Lung (tissue), 11 donors: ENCODE measurements at regions not wholly inside any gene's neighbourhood (a gene's known extent, or its start where the extent isn't known, plus 50 kb on each side); places are given as distances from the start of the nearest gene placed in this dataset.

ENCODE experiments used
- ATAC-seq: fragments of 200-7000 bp; cut with Tn5 transposase; one replicate; pipeline ENCODE4 v1.9.1; 2020; ENCODE audit warnings: moderate number of reproducible peaks; ENCODE audit not compliant: insufficient read depth, low FRiP score
- DNase-seq, 3 donors: peaks; one replicate each; pipeline ENCODE4 v3.0.0-alpha.2; 2013 to 2017
- H3K27ac ChIP-seq, 2 donors: one replicate each; pipeline ENCODE4 v1.5.1; 2013; ENCODE audit warnings: mild to moderate bottlenecking in 2 of 2, moderate library complexity in 2 of 2, control low read depth in 1 of 2, inconsistent platforms in 1 of 2, low read depth in 1 of 2, low read length in 1 of 2
- H3K27me3 ChIP-seq, 3 donors: one replicate each; pipeline ENCODE4 v1.5.1; 2013; ENCODE audit warnings: low read length in 2 of 3; ENCODE audit not compliant: control insufficient read depth in 3 of 3, insufficient read depth in 3 of 3
- H3K36me3 ChIP-seq, 4 donors: one replicate each; pipeline ENCODE4 v1.5.1; 2013; ENCODE audit warnings: low read length in 4 of 4, mild to moderate bottlenecking in 1 of 4, moderate library complexity in 1 of 4; ENCODE audit not compliant: control insufficient read depth in 4 of 4, insufficient read depth in 4 of 4
- H3K4me1 ChIP-seq, 5 donors: one replicate each; pipeline ENCODE4 v1.5.1; 2013; ENCODE audit warnings: low read length in 5 of 5, mild to moderate bottlenecking in 2 of 5, moderate library complexity in 1 of 5; ENCODE audit not compliant: control insufficient read depth in 5 of 5, insufficient read depth in 5 of 5
- H3K4me3 ChIP-seq: one replicate; pipeline ENCODE4 v1.5.1; 2013; ENCODE audit warnings: mild to moderate bottlenecking, control low read depth, moderate library complexity
- H3K9ac ChIP-seq, 2 donors: one replicate each; pipeline ENCODE4 v1.5.1; 2013; ENCODE audit warnings: low read length in 2 of 2, control low read depth in 1 of 2; ENCODE audit not compliant: insufficient read depth in 1 of 2
- H3K9me3 ChIP-seq, 4 donors: one replicate each; pipeline ENCODE4 v1.5.1; 2013; ENCODE audit warnings: low read length in 3 of 4, mild to moderate bottlenecking in 1 of 4, moderate library complexity in 1 of 4; ENCODE audit not compliant: control insufficient read depth in 4 of 4, insufficient read depth in 3 of 4
- WGBS, 2 donors: extraction: QIAGEN DNeasy Blood & Tissue Kit; methylation state at CpG; one replicate each; pipeline ENCODE4 v1.1.7; 2013; 5-methylcytosine and 5-hydroxymethylcytosine counted together
- TF ChIP-seq, protein P1 (sequence below): IDR thresholded peaks from 2 replicates; pipeline ENCODE4 v1.5.1; 2012; ENCODE audit warnings: mild to moderate bottlenecking; ENCODE audit errors: control extremely low read depth, extremely low read depth
- donor health status: control.
- donor health status: control.
- donor health status: Bipolar disorder and iron deficiency.
- donor health status: healthy.
- donor health status: DM: yes; HTN: yes; CAD: no.

DNA sequence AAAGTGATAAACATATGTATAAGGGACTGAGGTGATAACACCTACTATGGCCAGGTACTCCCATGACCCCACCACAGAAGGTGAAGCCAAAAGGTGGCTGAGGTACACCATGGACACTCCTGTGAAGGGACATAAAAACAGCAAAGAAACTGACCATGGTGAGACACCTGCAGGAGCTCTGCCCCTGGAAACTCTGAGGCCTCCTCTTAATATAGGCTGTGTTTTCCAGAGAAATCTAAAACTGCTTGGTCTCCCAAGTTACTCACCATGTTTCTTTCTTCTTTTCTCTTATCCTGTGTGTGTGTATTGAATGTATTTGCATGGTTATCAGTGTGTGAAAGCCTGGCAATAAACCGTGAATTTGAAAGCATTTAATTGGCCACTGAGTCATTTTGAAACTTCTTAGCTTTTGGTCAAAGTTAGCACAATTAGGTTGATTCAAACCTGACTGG lies 739.3 kb upstream of the GCFC2 start:
- Histone ChIP-seq H3K4me1 (no peaks in the 10 kb centered on the region), H3K9me3 (peaks cover 0 to 2% (median 0%) of the 10 kb centered on the region in 4 donors), H3K9ac (no peak overlapping the region), H3K4me3 (no peak overlapping the region), H3K27me3 (no peaks in the 10 kb centered on the region), H3K36me3 (no peaks in the 10 kb centered on the region), H3K27ac (no peak overlapping the region)
- ATAC-seq (no peak), DNase-seq (no peak)
- WGBS, 2 donors: 66 to 67% methylated on average over 1 of the region's 1 CpG
- TF ChIP-seq, protein P1, sequence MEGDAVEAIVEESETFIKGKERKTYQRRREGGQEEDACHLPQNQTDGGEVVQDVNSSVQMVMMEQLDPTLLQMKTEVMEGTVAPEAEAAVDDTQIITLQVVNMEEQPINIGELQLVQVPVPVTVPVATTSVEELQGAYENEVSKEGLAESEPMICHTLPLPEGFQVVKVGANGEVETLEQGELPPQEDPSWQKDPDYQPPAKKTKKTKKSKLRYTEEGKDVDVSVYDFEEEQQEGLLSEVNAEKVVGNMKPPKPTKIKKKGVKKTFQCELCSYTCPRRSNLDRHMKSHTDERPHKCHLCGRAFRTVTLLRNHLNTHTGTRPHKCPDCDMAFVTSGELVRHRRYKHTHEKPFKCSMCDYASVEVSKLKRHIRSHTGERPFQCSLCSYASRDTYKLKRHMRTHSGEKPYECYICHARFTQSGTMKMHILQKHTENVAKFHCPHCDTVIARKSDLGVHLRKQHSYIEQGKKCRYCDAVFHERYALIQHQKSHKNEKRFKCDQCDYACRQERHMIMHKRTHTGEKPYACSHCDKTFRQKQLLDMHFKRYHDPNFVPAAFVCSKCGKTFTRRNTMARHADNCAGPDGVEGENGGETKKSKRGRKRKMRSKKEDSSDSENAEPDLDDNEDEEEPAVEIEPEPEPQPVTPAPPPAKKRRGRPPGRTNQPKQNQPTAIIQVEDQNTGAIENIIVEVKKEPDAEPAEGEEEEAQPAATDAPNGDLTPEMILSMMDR: no peak

DNA sequence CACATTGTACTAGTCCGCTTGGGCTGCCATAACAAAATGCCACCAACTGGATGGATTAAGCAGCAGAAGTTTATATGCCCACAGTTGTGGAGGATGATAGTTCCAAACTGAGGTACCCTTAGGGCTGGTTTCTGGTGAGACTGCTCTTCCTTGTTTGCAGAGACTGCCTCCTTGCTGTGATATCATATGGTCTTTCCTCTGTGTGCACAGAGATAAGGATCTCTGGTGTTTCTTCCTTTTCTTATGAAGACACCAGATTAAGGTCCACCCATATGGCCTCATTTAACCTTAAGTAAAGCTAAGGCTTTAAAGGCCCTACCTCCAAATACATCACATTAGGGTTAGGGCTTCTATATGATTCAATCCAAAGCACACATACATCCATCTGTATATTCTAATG lies 738.2 kb upstream of the GCFC2 start:
- no peak for DNase-seq
- no peaks in the 10 kb centered on the region for H3K27me3 ChIP-seq
- ATAC-seq: no peak
- no peak overlapping the region for H3K4me3 ChIP-seq
- TF ChIP-seq, protein P1: no peak
- no peaks in the 10 kb centered on the region for H3K36me3 ChIP-seq
- peaks cover 0 to 4% (median 0%) of the 10 kb centered on the region in 4 donors for H3K9me3 ChIP-seq
- WGBS, 2 donors: 95 to 100% methylated on average over 1 of the region's 1 CpG
- H3K9ac ChIP-seq: no peak overlapping the region
- no peak overlapping the region for H3K27ac ChIP-seq
- H3K4me1 ChIP-seq: no peaks in the 10 kb centered on the region

DNA sequence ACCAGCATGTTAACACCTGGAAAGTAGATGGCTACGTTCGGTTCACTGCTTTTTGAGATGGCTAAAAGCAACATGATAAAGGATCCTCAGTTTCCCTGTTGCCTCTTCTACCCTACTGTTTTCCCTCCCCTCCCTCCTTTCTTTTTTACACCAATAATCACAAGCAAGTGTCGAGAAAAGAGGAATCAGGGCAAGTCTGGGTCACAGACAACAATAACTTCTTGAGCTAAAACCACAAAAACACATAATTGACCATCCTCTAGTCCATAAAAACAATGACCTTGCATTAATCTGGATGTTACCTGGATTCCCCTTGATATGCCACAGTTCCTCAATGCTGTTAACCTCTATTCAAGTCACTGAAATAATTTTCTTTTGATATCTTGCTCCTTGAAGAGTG lies 736.6 kb upstream of the GCFC2 start:
- no peak for DNase-seq
- TF ChIP-seq, protein P1: no peak
- 67 to 79% methylated on average over 3 of the region's 3 CpGs for WGBS, 2 donors
- no peaks in the 10 kb centered on the region for H3K4me1 ChIP-seq
- ATAC-seq: no peak
- no peaks in the 10 kb centered on the region for H3K36me3 ChIP-seq
- H3K27ac ChIP-seq: no peak overlapping the region
- H3K9ac ChIP-seq: no peak overlapping the region
- H3K27me3 ChIP-seq: no peaks in the 10 kb centered on the region
- peaks cover 0 to 4% (median 0%) of the 10 kb centered on the region in 4 donors for H3K9me3 ChIP-seq
- H3K4me3 ChIP-seq: no peak overlapping the region

DNA sequence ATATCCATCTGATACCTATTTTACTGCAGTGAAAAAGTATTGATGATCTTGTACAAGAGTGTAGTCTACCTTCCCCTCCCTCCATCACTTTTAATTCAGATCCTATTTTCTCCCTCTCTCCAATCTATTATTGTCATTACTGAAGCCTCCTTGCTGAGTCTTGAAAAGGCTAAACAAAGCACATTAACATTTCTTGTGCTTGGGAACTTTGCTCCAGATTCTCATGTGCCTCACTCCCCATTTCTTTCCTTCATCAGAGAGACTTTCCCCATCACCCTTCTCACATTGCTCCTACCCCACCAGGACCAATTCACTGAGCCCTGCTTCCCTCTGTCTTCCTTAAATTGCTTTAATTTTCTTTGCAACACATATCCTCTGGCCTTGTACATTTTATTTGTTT lies 736.2 kb upstream of the GCFC2 start:
- Histone ChIP-seq H3K27me3 (no peaks in the 10 kb centered on the region), H3K9ac (no peak overlapping the region), H3K27ac (no peak overlapping the region), H3K9me3 (peaks cover 0 to 4% (median 0%) of the 10 kb centered on the region in 4 donors), H3K4me1 (no peaks in the 10 kb centered on the region), H3K4me3 (no peak overlapping the region), H3K36me3 (no peaks in the 10 kb centered on the region)
- DNase-seq (no peak), ATAC-seq (no peak)
- TF ChIP-seq, protein P1: no peak
